HCT116 (cell line): ENCODE measurements at regions not wholly inside any gene's neighbourhood (a gene's known extent, or its start where the extent isn't known, plus 50 kb on each side); places are given as distances from the start of the nearest gene placed in this dataset.

Experiments
- ATAC-seq: fragments of 200-7000 bp; cut with Tn5 transposase; 2 replicates; pipeline ENCODE4 v1.9.1; 2020; ENCODE audit warnings: mild to moderate bottlenecking, moderate library complexity
- BruUV-seq: library from RNA; stranded (reverse); fragments of 400-500 nt; replicated peaks from 2 replicates; lab custom pipeline; 2021; lab: Mats Ljungman, UMichigan
- CTCF ChIA-PET: fragments of 300-600 bp; sonication (Branson Sonifier 250); formaldehyde crosslinking; loops from one replicate; lab custom pipeline; 2021; ENCODE audit warnings: antibody characterized with exemption; lab: Charles Lee
- POLR2A ChIA-PET: fragments of 300-600, 350-600 bp; sonication (Branson Sonifier 250); formaldehyde crosslinking; loops from one replicate; lab custom pipeline; 2021; ENCODE audit warnings: antibody characterized with exemption; lab: Charles Lee
- RAD21 ChIA-PET, 2 experiments: fragments of 300-600 bp; sonication (Branson Sonifier 250); formaldehyde crosslinking; loops; one replicate each; lab custom pipeline; 2023; ENCODE audit warnings: low total read pairs in 2 of 2; ENCODE audit not compliant: uncharacterized antibody in 2 of 2, unreplicated experiment in 2 of 2, low non-redundant PET in 1 of 2; lab: Charles Lee
- DNase-seq: peaks from one replicate; pipeline ENCODE4 v3.0.0-alpha.2; 2010; ENCODE audit warnings: low read depth, low spot score
- H2AFZ ChIP-seq: fragments of 200-600 bp; shearing (Covaris generic), sonication (generic); 2 replicates; pipeline ENCODE4 v1.6.1; 2017; ENCODE audit warnings: low read depth, mixed run types, mixed read lengths, antibody characterized with exemption, low read length; ENCODE audit not compliant: poor library complexity, severe bottlenecking
- H3K27ac ChIP-seq: 2 replicates; pipeline ENCODE4 v1.5.1; 2012; ENCODE audit warnings: low read depth, low read length
- H3K27me3 ChIP-seq: fragments of 200-600 bp; sonication (generic); 2 replicates; pipeline ENCODE4 v1.6.1; 2016; ENCODE audit warnings: mixed run types, low read length, mixed read lengths; ENCODE audit not compliant: insufficient read depth
- H3K36me3 ChIP-seq, 2 experiments: fragments of 200-500 bp in 1 of 2; fragments of 200-600 bp in 1 of 2; sonication (Bioruptor generic) in 1 of 2; sonication (generic) in 1 of 2; 2 replicates each; pipeline versions ENCODE4 v1.5.1 to v1.6.1; 2014 to 2016; ENCODE audit warnings: low read length in 2 of 2, inconsistent platforms in 1 of 2, mixed read lengths in 1 of 2, mixed run types in 1 of 2; ENCODE audit not compliant: insufficient read depth in 2 of 2, control insufficient read depth in 1 of 2
- H3K4me1 ChIP-seq, 2 experiments: fragments of 200-600 bp in 1 of 2; sonication (generic) in 1 of 2; 2 replicates each; pipeline versions ENCODE4 v1.5.1 to v1.6.1; 2012 to 2017; ENCODE audit warnings: low read length in 2 of 2, inconsistent platforms in 1 of 2, mild to moderate bottlenecking in 1 of 2, mixed read lengths in 1 of 2, mixed run types in 1 of 2, moderate library complexity in 1 of 2; ENCODE audit not compliant: insufficient read depth in 2 of 2, control insufficient read depth in 1 of 2
- H3K4me2 ChIP-seq: fragments of 200-600 bp; sonication (generic); 2 replicates; pipeline ENCODE4 v1.6.1; 2017; ENCODE audit warnings: mixed run types, low read length, mixed read lengths
- H3K4me3 ChIP-seq, 2 experiments: fragments of 200-600 bp in 1 of 2; sonication (generic) in 1 of 2; replicated peaks in 1 of 2; 2 replicates each; pipeline ENCODE4 v1.5.1; 2011 to 2016; ENCODE audit warnings: low read length in 2 of 2, control low read depth in 1 of 2, low read depth in 1 of 2, mild to moderate bottlenecking in 1 of 2, mixed read lengths in 1 of 2, mixed run types in 1 of 2
- H3K79me2 ChIP-seq: fragments of 200-600 bp; sonication (generic); 2 replicates; pipeline ENCODE4 v1.6.1; 2017; ENCODE audit warnings: mild to moderate bottlenecking, mixed run types, low read length, moderate library complexity, mixed read lengths; ENCODE audit not compliant: insufficient read depth
- H3K9ac ChIP-seq: fragments of 200-600 bp; sonication (generic); 2 replicates; pipeline ENCODE4 v1.6.1; 2016; ENCODE audit warnings: low read length, mixed read lengths
- H3K9me2 ChIP-seq: fragments of 200-600 bp; sonication (generic), shearing (Covaris generic); 2 replicates; pipeline ENCODE4 v1.6.1; 2017; ENCODE audit warnings: mixed run types, mild to moderate bottlenecking, moderate library complexity; ENCODE audit not compliant: insufficient read depth
- H3K9me3 ChIP-seq, 2 experiments: fragments of 200-500 bp in 1 of 2; fragments of 200-600 bp in 1 of 2; sonication (Bioruptor generic) in 1 of 2; sonication (generic) in 1 of 2; 2 replicates each; pipeline ENCODE4 v1.6.1; 2014 to 2017; ENCODE audit warnings: low read length in 2 of 2, mixed read lengths in 2 of 2, inconsistent platforms in 1 of 2, low read depth in 1 of 2, mild to moderate bottlenecking in 1 of 2, mixed run types in 1 of 2, moderate library complexity in 1 of 2; ENCODE audit not compliant: control insufficient read depth in 1 of 2, insufficient read depth in 1 of 2
- H4K20me1 ChIP-seq: fragments of 200-600 bp; sonication (generic), shearing (Covaris generic); 2 replicates; pipeline ENCODE4 v1.6.1; 2017; ENCODE audit warnings: mixed run types, mild to moderate bottlenecking, moderate library complexity; ENCODE audit not compliant: insufficient read depth
- ATF3 ChIP-seq: IDR thresholded peaks from 2 replicates; pipeline ENCODE4 v1.6.1; 2012
- CBX3 ChIP-seq: IDR thresholded peaks from 2 replicates; pipeline ENCODE4 v1.6.1; 2012; ENCODE audit warnings: low read depth
- CEBPB ChIP-seq: IDR thresholded peaks from 2 replicates; pipeline ENCODE4 v1.6.1; 2012; ENCODE audit warnings: low read depth
- EGR1 ChIP-seq: IDR thresholded peaks from 2 replicates; pipeline ENCODE4 v1.6.1; 2012; ENCODE audit warnings: low read depth
- ELF1 ChIP-seq: IDR thresholded peaks from 2 replicates; pipeline ENCODE4 v1.6.1; 2012; ENCODE audit warnings: low read depth, borderline replicate concordance
- EZH2 ChIP-seq: fragments of 200-600 bp; sonication (generic); IDR thresholded peaks from 2 replicates; pipeline ENCODE4 v1.6.1; 2017; ENCODE audit warnings: antibody characterized with exemption, mixed run types
- JUND ChIP-seq: IDR thresholded peaks from 2 replicates; pipeline ENCODE4 v1.6.1; 2012
- MAX ChIP-seq: IDR thresholded peaks from 2 replicates; pipeline ENCODE4 v1.6.1; 2012
- POLR2A ChIP-seq: IDR thresholded peaks from 2 replicates; pipeline ENCODE4 v1.7.0; 2011; ENCODE audit warnings: borderline replicate concordance; ENCODE audit not compliant: insufficient read depth, insufficient read length; ENCODE audit errors: extremely low read depth
- POLR2AphosphoS5 ChIP-seq: IDR thresholded peaks from 2 replicates; pipeline ENCODE4 v1.6.1; 2011; ENCODE audit warnings: mild to moderate bottlenecking, low read depth, low read length, moderate library complexity
- RAD21 ChIP-seq: IDR thresholded peaks from 2 replicates; pipeline ENCODE4 v1.6.1; 2012; ENCODE audit warnings: low read depth, mild to moderate bottlenecking
- SP1 ChIP-seq: IDR thresholded peaks from 2 replicates; pipeline ENCODE4 v1.6.1; 2012; ENCODE audit warnings: low read depth
- TCF7L2 ChIP-seq: IDR thresholded peaks from 2 replicates; pipeline ENCODE4 v1.7.0; 2011; ENCODE audit warnings: borderline replicate concordance, inconsistent platforms; ENCODE audit not compliant: insufficient read depth, insufficient read length; ENCODE audit errors: extremely low read depth
- YY1 ChIP-seq: IDR thresholded peaks from 2 replicates; pipeline ENCODE4 v1.6.1; 2011; ENCODE audit warnings: low read length, low read depth, moderate library complexity, mild to moderate bottlenecking; ENCODE audit not compliant: insufficient replicate concordance; ENCODE audit errors: extremely low read depth
- ZBTB33 ChIP-seq: IDR thresholded peaks from 2 replicates; pipeline ENCODE4 v1.6.1; 2011; ENCODE audit warnings: mild to moderate bottlenecking, low read length, moderate library complexity; ENCODE audit not compliant: insufficient replicate concordance; ENCODE audit errors: extremely low read depth
- ZFX ChIP-seq: fragments of 450-650 bp; IDR thresholded peaks from 2 replicates; pipeline ENCODE4 v1.6.1; 2017
- ZNF274 ChIP-seq: fragments of 200-500 bp; sonication (Bioruptor generic); IDR thresholded peaks from 2 replicates; pipeline ENCODE4 v1.6.1; 2014; ENCODE audit warnings: mild to moderate bottlenecking, low read depth, low read length, inconsistent platforms
- intact Hi-C: fragments of 100-400 bp; cut with micrococcal nuclease; formaldehyde crosslinking; loops from 2 replicates; pipeline ENCODE4 v1.10.0; 2022

GRCh38 chr17:77555121-77555591 is 403.3 kb upstream of the TNRC6C start:
- H3K79me2 ChIP-seq, result no peaks in the 10 kb centered on the region
- H3K4me3 ChIP-seq, result no peak overlapping the region
- ATAC-seq (no peak), DNase-seq (no peak)
- H3K9me2 ChIP-seq, result no peaks in the 10 kb centered on the region
- peaks cover 41% of the 10 kb centered on the region for H3K27me3 ChIP-seq
- H3K4me1 ChIP-seq, result peaks cover 0 to 11% of the 10 kb centered on the region in 2 experiments; a peak in 2 of 4 replicates
- no peak overlapping the region for H3K27ac ChIP-seq
- ChIA-PET CTCF (no interaction called here), RAD21 (no interaction called here), POLR2A (no interaction called here)
- H4K20me1 ChIP-seq, result no peaks in the 10 kb centered on the region
- TF ChIP-seq CEBPB (no peak), MAX (no peak), ATF3 (no peak), YY1 (no peak), ZBTB33 (no peak), CBX3 (no peak), EZH2 (no peak), ELF1 (no peak), ZNF274 (no peak), TCF7L2 (no peak), RAD21 (no peak), ZFX (no peak), POLR2AphosphoS5 (no peak), POLR2A (no peak), SP1 (no peak), JUND (no peak), EGR1 (no peak)
- intact Hi-C loops, result no loop called here
- BruUV-seq, result no TSS peak
- H3K36me3 ChIP-seq, result no peaks in the 10 kb centered on the region
- no peak overlapping the region for H3K9ac ChIP-seq
- no peaks in the 10 kb centered on the region for H3K9me3 ChIP-seq
- no peak overlapping the region for H2AFZ ChIP-seq
- H3K4me2 ChIP-seq, result no peak overlapping the region
